ENCODE measurements at regions not wholly inside any gene's neighbourhood (a gene's known extent, or its start where the extent isn't known, plus 50 kb on each side); places are given as distances from the start of the nearest gene placed in this dataset.

- Histone ChIP-seq H3K4me3 (ENCODE audit: low read depth, low read length) (no peak overlapping the region), H3K9me3 (ENCODE audit: control insufficient read depth, insufficient read depth, low read depth, low read length) (no peaks in the 10 kb centered on the region), H3K27ac (ENCODE audit: extremely low read depth, low read depth, low read length) (no peak overlapping the region), H3K4me1 (ENCODE audit: control insufficient read depth, insufficient read depth, low read length) (no peaks in the 10 kb centered on the region), H3K36me3 (ENCODE audit: control insufficient read depth in 2 of 2, insufficient read depth in 1 of 2, low read length in 2 of 2) (no peaks in the 10 kb centered on the region)
- POLR2A ChIA-PET = no interaction called here
- CTCF ChIA-PET = interaction anchor here (0.6 kb wide), 1 partner anchor 127 kb away, joined by 3 read pairs; no protein-coding TSS in a partner anchor
- no peak for TF ChIP-seq EGR2 (tag by site-specific recombination; IDR thresholded peaks at IDR 0.05; ENCODE audit: low read depth)
Measured at GRCh38 chr6:126535595-126535994, 195.7 kb downstream of the CENPW start.

GRCh38 chr6:126537061-126537816 lies 197.3 kb downstream of the CENPW start:
- Histone ChIP-seq H3K4me1 (ENCODE audit: control insufficient read depth, insufficient read depth, low read length) (no peaks in the 10 kb centered on the region), H3K36me3 (ENCODE audit: control insufficient read depth in 2 of 2, insufficient read depth in 1 of 2, low read length in 2 of 2) (no peaks in the 10 kb centered on the region), H3K4me3 (ENCODE audit: low read depth, low read length) (no peak overlapping the region), H3K9me3 (ENCODE audit: control insufficient read depth, insufficient read depth, low read depth, low read length) (no peaks in the 10 kb centered on the region), H3K27ac (ENCODE audit: extremely low read depth, low read depth, low read length) (no peak overlapping the region)
- TF ChIP-seq, protein P1, sequence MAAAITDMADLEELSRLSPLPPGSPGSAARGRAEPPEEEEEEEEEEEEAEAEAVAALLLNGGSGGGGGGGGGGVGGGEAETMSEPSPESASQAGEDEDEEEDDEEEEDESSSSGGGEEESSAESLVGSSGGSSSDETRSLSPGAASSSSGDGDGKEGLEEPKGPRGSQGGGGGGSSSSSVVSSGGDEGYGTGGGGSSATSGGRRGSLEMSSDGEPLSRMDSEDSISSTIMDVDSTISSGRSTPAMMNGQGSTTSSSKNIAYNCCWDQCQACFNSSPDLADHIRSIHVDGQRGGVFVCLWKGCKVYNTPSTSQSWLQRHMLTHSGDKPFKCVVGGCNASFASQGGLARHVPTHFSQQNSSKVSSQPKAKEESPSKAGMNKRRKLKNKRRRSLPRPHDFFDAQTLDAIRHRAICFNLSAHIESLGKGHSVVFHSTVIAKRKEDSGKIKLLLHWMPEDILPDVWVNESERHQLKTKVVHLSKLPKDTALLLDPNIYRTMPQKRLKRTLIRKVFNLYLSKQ (tag by site-specific recombination; IDR thresholded peaks at IDR 0.05; ENCODE audit: borderline replicate concordance) = no peak
- TF ChIP-seq ZNF324 (tag by site-specific recombination; IDR thresholded peaks at IDR 0.05) (no peak), ZBTB10 (tag by site-specific recombination; IDR thresholded peaks at IDR 0.05) (no peak), ZEB2 (tag by site-specific recombination; IDR thresholded peaks at IDR 0.05) (no peak), ZNF843 (tag by site-specific recombination; IDR thresholded peaks at IDR 0.05) (no peak), ZNF112 (tag by site-specific recombination; IDR thresholded peaks at IDR 0.05) (no peak), ZNF521 (tag by site-specific recombination; IDR thresholded peaks at IDR 0.05) (no peak), ZNF707 (tag by site-specific recombination; IDR thresholded peaks at IDR 0.05) (no peak), ZNF174 (tag by site-specific recombination; IDR thresholded peaks at IDR 0.05) (no peak), SCRT2 (tag by site-specific recombination; IDR thresholded peaks at IDR 0.05) (no peak)
- TF ChIP-seq, protein P2, sequence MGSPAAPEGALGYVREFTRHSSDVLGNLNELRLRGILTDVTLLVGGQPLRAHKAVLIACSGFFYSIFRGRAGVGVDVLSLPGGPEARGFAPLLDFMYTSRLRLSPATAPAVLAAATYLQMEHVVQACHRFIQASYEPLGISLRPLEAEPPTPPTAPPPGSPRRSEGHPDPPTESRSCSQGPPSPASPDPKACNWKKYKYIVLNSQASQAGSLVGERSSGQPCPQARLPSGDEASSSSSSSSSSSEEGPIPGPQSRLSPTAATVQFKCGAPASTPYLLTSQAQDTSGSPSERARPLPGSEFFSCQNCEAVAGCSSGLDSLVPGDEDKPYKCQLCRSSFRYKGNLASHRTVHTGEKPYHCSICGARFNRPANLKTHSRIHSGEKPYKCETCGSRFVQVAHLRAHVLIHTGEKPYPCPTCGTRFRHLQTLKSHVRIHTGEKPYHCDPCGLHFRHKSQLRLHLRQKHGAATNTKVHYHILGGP (tag by site-specific recombination; IDR thresholded peaks at IDR 0.05) = no peak
- POLR2A ChIA-PET = no interaction called here
- CTCF ChIA-PET = interaction anchor here (0.6 to 0.8 kb wide), 3 partner anchors 22 to 1550 kb away, joined by 3 read pairs; no protein-coding TSS in a partner anchor

- H3K36me3 ChIP-seq (ENCODE audit: control insufficient read depth in 2 of 2, insufficient read depth in 1 of 2, low read length in 2 of 2) = no peaks in the 10 kb centered on the region
- POLR2A ChIA-PET = no interaction called here
- H3K27ac ChIP-seq (ENCODE audit: extremely low read depth, low read depth, low read length) = no peak overlapping the region
- H3K4me1 ChIP-seq (ENCODE audit: control insufficient read depth, insufficient read depth, low read length) = no peaks in the 10 kb centered on the region
- CTCF ChIA-PET = no interaction called here
- no peaks in the 10 kb centered on the region for H3K9me3 ChIP-seq (ENCODE audit: control insufficient read depth, insufficient read depth, low read depth, low read length)
- H3K4me3 ChIP-seq (ENCODE audit: low read depth, low read length) = no peak overlapping the region
- TF ChIP-seq ZNF248 (tag by site-specific recombination; IDR thresholded peaks at IDR 0.05) (no peak), ZNF670 (tag by site-specific recombination; IDR thresholded peaks at IDR 0.05; ENCODE audit: low read depth) (no peak), ZNF830 (tag by site-specific recombination; IDR thresholded peaks at IDR 0.05; ENCODE audit: low read depth) (no peak), ZBTB49 (tag by site-specific recombination; IDR thresholded peaks at IDR 0.05; ENCODE audit: low read depth) (no peak), ZNF747 (tag by site-specific recombination; IDR thresholded peaks at IDR 0.05) (no peak), ZNF174 (tag by site-specific recombination; IDR thresholded peaks at IDR 0.05) (no peak), REPIN1 (tag by site-specific recombination; IDR thresholded peaks at IDR 0.05; ENCODE audit: low read depth) (no peak), GFI1B (tag by site-specific recombination; IDR thresholded peaks at IDR 0.05) (no peak), ZNF571 (tag by site-specific recombination; IDR thresholded peaks at IDR 0.05) (no peak), ZNF350 (tag by site-specific recombination; IDR thresholded peaks at IDR 0.05) (no peak), ZEB2 (tag by site-specific recombination; IDR thresholded peaks at IDR 0.05) (no peak), ZNF677 (tag by site-specific recombination; IDR thresholded peaks at IDR 0.05) (no peak), ZNF707 (tag by site-specific recombination; IDR thresholded peaks at IDR 0.05) (no peak), FEZF1 (tag by site-specific recombination; IDR thresholded peaks at IDR 0.05) (no peak), ZFHX2 (tag by site-specific recombination; conservative IDR thresholded peaks at IDR 0.05) (no peak)
Measured at GRCh38 chr6:126539022-126539421, 199.1 kb downstream of the CENPW start.

Data from HEK293 (cell line).